Astrocyte of the cerebellum (primary cell): ENCODE measurements at regions not wholly inside any gene's neighbourhood (a gene's known extent, or its start where the extent isn't known, plus 50 kb on each side); places are given as distances from the start of the nearest gene placed in this dataset.
"Not testable (repeated sequence)": the region's sequence is repeated elsewhere in the genome, so short reads cannot be mapped to it uniquely, and the experiment has no call there.

Experiments used
- DNase-seq: peaks from one replicate; pipeline ENCODE4 v3.0.0-alpha.2; 2011; ENCODE audit warnings: low read depth
- H3K4me3 ChIP-seq: 2 replicates; pipeline ENCODE4 v1.5.1; 2011; ENCODE audit warnings: mild to moderate bottlenecking, low read depth, low read length, moderate library complexity
- in situ Hi-C: cut with HindIII; loops from 2 replicates; pipeline ENCODE4 v1.10.0; 2017; ENCODE audit warnings: low sequenced_read_pairs
- TF ChIP-seq, protein P1 (sequence below): IDR thresholded peaks from 2 replicates; pipeline ENCODE4 v1.5.1; 2012; ENCODE audit warnings: low read length, low read depth, moderate library complexity, mild to moderate bottlenecking; ENCODE audit errors: missing control alignments

GRCh38 chr5:82991059-82991458, 86.1 kb downstream of the TMEM167A start:
- no peak overlapping the region for H3K4me3 ChIP-seq
- in situ Hi-C loops, result no loop called here
- TF ChIP-seq, protein P1, sequence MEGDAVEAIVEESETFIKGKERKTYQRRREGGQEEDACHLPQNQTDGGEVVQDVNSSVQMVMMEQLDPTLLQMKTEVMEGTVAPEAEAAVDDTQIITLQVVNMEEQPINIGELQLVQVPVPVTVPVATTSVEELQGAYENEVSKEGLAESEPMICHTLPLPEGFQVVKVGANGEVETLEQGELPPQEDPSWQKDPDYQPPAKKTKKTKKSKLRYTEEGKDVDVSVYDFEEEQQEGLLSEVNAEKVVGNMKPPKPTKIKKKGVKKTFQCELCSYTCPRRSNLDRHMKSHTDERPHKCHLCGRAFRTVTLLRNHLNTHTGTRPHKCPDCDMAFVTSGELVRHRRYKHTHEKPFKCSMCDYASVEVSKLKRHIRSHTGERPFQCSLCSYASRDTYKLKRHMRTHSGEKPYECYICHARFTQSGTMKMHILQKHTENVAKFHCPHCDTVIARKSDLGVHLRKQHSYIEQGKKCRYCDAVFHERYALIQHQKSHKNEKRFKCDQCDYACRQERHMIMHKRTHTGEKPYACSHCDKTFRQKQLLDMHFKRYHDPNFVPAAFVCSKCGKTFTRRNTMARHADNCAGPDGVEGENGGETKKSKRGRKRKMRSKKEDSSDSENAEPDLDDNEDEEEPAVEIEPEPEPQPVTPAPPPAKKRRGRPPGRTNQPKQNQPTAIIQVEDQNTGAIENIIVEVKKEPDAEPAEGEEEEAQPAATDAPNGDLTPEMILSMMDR, result no peak
- DNase-seq, result no peak

- DNase-seq, result no peak
- in situ Hi-C loops, result no loop called here
- no peak overlapping the region for H3K4me3 ChIP-seq
- TF ChIP-seq, protein P1, result no peak
Measured at GRCh38 chr5:82987188-82987587, 90.0 kb downstream of the TMEM167A start.

DNA sequence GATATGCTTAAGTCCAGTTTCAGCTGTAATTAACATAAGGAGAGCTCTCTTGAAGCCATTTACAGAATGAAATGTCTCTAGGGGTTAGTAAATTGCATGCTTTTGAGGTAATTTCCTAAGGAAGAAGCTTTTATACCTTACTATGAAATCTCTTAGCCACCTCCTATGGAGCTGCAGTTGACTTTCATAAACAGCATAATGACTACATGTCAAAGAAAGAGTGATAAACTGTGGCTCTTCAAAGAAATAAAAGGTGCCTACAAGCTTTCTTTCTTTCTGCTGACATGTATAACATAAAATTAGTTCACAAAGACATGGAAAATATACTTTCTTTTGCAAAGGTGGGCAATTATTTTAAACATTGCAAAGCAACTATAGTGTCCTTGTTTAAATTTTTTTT, 90.8 kb downstream of the TMEM167A start:
- H3K4me3 ChIP-seq, result no peak overlapping the region
- in situ Hi-C loops, result no loop called here
- TF ChIP-seq, protein P1, result no peak
- no peak for DNase-seq

DNA sequence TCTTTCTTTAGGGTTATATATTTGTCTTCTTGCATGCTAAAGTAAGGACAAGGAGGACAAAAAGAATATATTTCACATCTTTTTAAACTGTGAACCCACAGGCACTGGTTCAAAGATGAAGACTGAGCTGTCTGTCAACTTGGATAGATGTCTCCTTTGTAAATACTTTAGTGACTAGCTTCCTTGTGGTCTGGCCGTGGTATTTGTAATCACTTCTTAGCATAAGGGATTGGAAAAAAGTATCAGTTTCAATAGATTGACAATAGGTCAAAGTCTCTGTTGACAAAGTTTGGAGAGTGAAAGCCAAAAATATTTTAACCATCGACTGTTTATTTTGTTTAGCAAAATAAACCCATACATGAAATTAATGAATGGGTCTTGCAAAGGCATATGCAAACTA, 91.4 kb downstream of the TMEM167A start:
- in situ Hi-C loops, result no loop called here
- TF ChIP-seq, protein P1, result no peak
- no peak for DNase-seq
- H3K4me3 ChIP-seq, result no peak overlapping the region

GRCh38 chr5:82984786-82985735, 92.1 kb downstream of the TMEM167A start:
- TF ChIP-seq, protein P1, result no peak
- H3K4me3 ChIP-seq, result no peak overlapping the region
- DNase-seq, result no peak
- in situ Hi-C loops, result no loop called here

- H3K4me3 ChIP-seq, result no peak overlapping the region
- no peak for DNase-seq
- TF ChIP-seq, protein P1, result no peak
- in situ Hi-C loops, result no loop called here
Measured at GRCh38 chr5:82982846-82983245, 94.3 kb downstream of the TMEM167A start.

- H3K4me3 ChIP-seq, DNase-seq, in situ Hi-C loops: not testable (repeated sequence)
Measured at GRCh38 chr5:82976887-82977286, 100.3 kb downstream of the TMEM167A start.
